ENCODE measurements at regions not wholly inside any gene's neighbourhood (a gene's known extent, or its start where the extent isn't known, plus 50 kb on each side); places are given as distances from the start of the nearest gene placed in this dataset.

DNA sequence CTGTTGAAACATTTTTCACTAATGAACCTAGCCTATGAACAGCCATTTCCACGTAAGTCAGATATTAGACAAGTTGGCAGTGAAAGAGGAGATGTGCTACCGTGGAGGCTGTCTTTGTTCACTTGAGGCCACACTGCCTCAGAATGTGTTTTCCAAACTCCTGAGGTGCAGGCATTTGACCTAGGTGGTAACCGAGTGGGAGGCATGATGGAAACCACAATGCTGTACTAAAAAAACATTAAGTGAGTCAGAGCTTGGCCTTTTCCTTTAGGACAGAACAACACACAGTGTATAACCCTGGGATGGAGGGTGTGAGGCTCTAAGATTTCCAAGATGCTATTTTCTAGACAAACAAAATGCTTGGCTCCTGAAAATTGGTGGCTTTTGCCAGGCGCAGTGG lies 406.3 kb downstream of the SOX2 start:
- H3K27ac ChIP-seq (ENCODE audit: low read depth, low read length, severe bottlenecking), result no peak overlapping the region
- H3K4me3 ChIP-seq (ENCODE audit: extremely low read depth, insufficient read depth, low read length, poor library complexity, severe bottlenecking), result no peak overlapping the region
- no peaks in the 10 kb centered on the region for H3K4me1 ChIP-seq (ENCODE audit: control insufficient read depth, insufficient read depth, low read length, poor library complexity, severe bottlenecking)
- H3K9me3 ChIP-seq (ENCODE audit: control insufficient read depth, low read length), result no peaks in the 10 kb centered on the region
- WGBS, 2 experiments (ENCODE audit: insufficient coverage in 2 of 2), result 73 to 74% methylated on average over 3 of the region's 4 CpGs
- no peaks in the 10 kb centered on the region for H3K36me3 ChIP-seq (ENCODE audit: control insufficient read depth, insufficient read depth, low read length)

DNA sequence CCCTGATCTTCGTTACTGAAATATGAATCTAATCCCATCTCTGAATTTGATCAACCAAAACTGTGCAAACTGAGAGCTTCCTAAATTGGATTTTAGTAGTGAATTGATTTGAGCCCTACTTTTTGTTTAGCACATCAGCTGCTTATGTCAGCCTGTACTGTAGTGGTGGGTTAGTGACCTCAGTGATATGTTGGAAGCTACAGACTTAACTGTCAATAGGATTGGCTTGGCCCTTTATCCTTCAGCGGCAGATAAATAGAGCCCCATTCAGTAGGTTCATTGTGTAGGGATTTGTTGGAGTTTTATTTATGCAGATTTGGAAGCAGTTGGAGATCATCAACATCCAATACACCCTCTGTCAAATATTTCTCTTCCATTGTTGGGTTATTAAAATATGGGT lies 409.7 kb downstream of the SOX2 start:
- Histone ChIP-seq H3K9me3 (ENCODE audit: control insufficient read depth, low read length) (no peaks in the 10 kb centered on the region), H3K4me3 (ENCODE audit: extremely low read depth, insufficient read depth, low read length, poor library complexity, severe bottlenecking) (no peak overlapping the region), H3K4me1 (ENCODE audit: control insufficient read depth, insufficient read depth, low read length, poor library complexity, severe bottlenecking) (no peaks in the 10 kb centered on the region), H3K36me3 (ENCODE audit: control insufficient read depth, insufficient read depth, low read length) (no peaks in the 10 kb centered on the region), H3K27ac (ENCODE audit: low read depth, low read length, severe bottlenecking) (no peak overlapping the region)
- no CpG with 5 or more reads among the region's 2 CpGs for WGBS, 2 experiments (ENCODE audit: insufficient coverage in 2 of 2)

DNA sequence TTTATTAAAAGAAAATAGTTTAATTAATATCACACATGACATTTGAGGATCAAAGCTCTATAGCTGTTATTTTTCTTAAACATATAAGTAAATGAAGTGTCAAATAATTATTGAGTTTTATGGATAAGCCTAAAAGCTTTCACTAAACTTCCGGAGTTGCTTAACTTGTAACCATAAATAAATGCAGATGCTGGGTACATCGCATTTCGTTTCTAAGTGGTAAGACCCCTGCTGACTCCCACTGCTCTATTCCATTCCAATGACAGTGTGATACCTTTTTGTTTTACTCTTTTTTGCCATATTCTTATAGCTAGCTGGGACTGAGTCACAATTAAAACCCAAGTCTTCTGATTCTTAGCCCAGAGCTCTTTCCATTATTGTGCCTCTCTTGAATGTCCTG lies 411.1 kb downstream of the SOX2 start:
- H3K4me3 ChIP-seq (ENCODE audit: extremely low read depth, insufficient read depth, low read length, poor library complexity, severe bottlenecking), result no peak overlapping the region
- H3K9me3 ChIP-seq (ENCODE audit: control insufficient read depth, low read length), result no peaks in the 10 kb centered on the region
- 19 to 33% methylated on average over 2 of the region's 3 CpGs for WGBS, 2 experiments (ENCODE audit: insufficient coverage in 2 of 2)
- H3K36me3 ChIP-seq (ENCODE audit: control insufficient read depth, insufficient read depth, low read length), result no peaks in the 10 kb centered on the region
- no peaks in the 10 kb centered on the region for H3K4me1 ChIP-seq (ENCODE audit: control insufficient read depth, insufficient read depth, low read length, poor library complexity, severe bottlenecking)
- H3K27ac ChIP-seq (ENCODE audit: low read depth, low read length, severe bottlenecking), result no peak overlapping the region

DNA sequence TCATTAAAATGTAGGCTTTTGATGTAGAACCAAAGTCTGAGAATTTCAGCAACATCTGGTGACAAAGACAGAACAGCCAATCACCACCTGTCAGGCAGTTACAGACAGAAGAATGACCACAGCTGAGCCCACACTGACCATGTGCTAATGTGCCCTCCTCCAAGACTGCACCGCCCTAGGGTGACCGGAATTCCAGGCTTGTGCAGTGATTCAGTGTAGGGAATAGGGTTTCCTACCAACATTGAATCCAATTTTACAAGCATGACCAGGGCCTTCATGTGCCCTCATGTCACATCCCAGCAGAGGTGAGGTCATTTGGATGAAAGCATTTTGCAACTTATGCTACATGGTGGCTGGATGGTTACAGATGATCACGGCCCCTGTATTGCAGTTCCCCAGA lies 412.5 kb downstream of the SOX2 start:
- 100% methylated on average over 1 of the region's 3 CpGs for WGBS, 2 experiments (ENCODE audit: insufficient coverage in 2 of 2)
- H3K4me3 ChIP-seq (ENCODE audit: extremely low read depth, insufficient read depth, low read length, poor library complexity, severe bottlenecking), result no peak overlapping the region
- no peaks in the 10 kb centered on the region for H3K4me1 ChIP-seq (ENCODE audit: control insufficient read depth, insufficient read depth, low read length, poor library complexity, severe bottlenecking)

DNA sequence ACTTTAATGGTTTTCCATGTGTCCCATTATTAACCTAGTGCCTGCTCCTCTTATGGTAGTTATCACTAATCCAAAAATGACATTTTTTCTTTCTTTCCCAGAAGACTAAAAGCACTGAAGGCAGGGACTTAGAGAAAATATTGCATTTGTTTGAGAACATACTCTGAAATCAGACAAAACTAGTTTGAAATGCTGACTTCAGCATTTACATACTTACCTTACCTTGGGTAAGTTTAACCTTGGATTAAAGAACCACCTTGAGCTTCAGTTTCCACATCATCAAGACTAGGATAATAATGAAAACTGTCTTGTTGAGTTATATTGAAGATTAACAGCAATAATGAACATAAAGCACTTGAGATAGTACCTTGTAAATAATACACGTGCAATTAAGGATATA lies 413.0 kb downstream of the SOX2 start:
- H3K36me3 ChIP-seq (ENCODE audit: control insufficient read depth, insufficient read depth, low read length), result no peaks in the 10 kb centered on the region
- WGBS, 2 experiments (ENCODE audit: insufficient coverage in 2 of 2), result no CpG with 5 or more reads among the region's 1 CpG
- no peaks in the 10 kb centered on the region for H3K9me3 ChIP-seq (ENCODE audit: control insufficient read depth, low read length)
- no peaks in the 10 kb centered on the region for H3K4me1 ChIP-seq (ENCODE audit: control insufficient read depth, insufficient read depth, low read length, poor library complexity, severe bottlenecking)
- no peak overlapping the region for H3K4me3 ChIP-seq (ENCODE audit: extremely low read depth, insufficient read depth, low read length, poor library complexity, severe bottlenecking)
- H3K27ac ChIP-seq (ENCODE audit: low read depth, low read length, severe bottlenecking), result no peak overlapping the region

More for the DNA sequence above, 412.5 kb downstream of the SOX2 start:
- Histone ChIP-seq H3K27ac (ENCODE audit: low read depth, low read length, severe bottlenecking) (no peak overlapping the region), H3K36me3 (ENCODE audit: control insufficient read depth, insufficient read depth, low read length) (no peaks in the 10 kb centered on the region), H3K9me3 (ENCODE audit: control insufficient read depth, low read length) (no peaks in the 10 kb centered on the region)

DNA sequence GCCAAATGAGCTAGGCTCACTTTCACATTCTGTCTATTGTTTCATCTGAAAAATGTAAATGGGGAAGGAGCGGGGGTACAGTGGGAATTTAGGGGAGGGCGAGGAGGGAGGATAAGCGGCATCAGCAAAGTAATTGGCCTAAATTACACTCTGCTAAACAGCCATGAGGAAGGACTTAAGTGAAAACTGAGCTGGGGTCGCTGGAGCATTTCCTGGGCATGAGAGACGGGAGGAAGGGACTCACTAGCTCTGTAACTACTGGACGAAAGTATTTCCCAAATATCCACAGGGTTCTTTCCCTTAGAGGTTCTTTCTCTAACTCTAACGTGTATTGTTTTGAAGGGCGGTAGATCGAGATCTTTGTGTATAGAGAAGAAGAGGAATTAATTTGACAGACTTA lies 418.0 kb downstream of the SOX2 start:
- H3K9me3 ChIP-seq (ENCODE audit: control insufficient read depth, low read length), result no peaks in the 10 kb centered on the region
- H3K4me1 ChIP-seq (ENCODE audit: control insufficient read depth, insufficient read depth, low read length, poor library complexity, severe bottlenecking), result no peaks in the 10 kb centered on the region
- no peak overlapping the region for H3K27ac ChIP-seq (ENCODE audit: low read depth, low read length, severe bottlenecking)
- no peaks in the 10 kb centered on the region for H3K36me3 ChIP-seq (ENCODE audit: control insufficient read depth, insufficient read depth, low read length)
- no peak overlapping the region for H3K4me3 ChIP-seq (ENCODE audit: extremely low read depth, insufficient read depth, low read length, poor library complexity, severe bottlenecking)
- WGBS, 2 experiments (ENCODE audit: insufficient coverage in 2 of 2), result no CpG with 5 or more reads among the region's 9 CpGs

DNA sequence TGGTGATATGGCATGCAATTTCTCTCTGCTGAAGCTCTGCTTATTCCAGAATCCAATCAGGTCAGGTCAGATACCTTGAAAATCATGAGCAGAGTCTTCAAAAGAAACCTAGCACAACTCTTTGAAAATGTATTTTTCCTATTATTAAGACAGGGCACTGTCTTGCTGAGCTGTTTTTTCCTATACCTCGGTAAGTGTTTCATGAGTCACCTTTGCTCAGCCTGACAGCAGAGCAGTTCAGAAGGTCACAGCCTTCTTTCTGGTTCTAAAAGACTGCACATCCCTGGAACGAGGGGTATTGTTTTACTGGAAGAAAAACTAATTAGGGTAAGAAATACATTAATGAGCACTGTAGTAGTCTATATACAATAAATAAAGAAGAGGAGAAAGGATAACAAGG lies 422.0 kb downstream of the SOX2 start:
- Histone ChIP-seq H3K36me3 (ENCODE audit: control insufficient read depth, insufficient read depth, low read length) (no peaks in the 10 kb centered on the region), H3K27ac (ENCODE audit: low read depth, low read length, severe bottlenecking) (no peak overlapping the region), H3K9me3 (ENCODE audit: control insufficient read depth, low read length) (no peaks in the 10 kb centered on the region), H3K4me3 (ENCODE audit: extremely low read depth, insufficient read depth, low read length, poor library complexity, severe bottlenecking) (no peak overlapping the region), H3K4me1 (ENCODE audit: control insufficient read depth, insufficient read depth, low read length, poor library complexity, severe bottlenecking) (no peaks in the 10 kb centered on the region)
- 63 to 100% methylated on average over 1 of the region's 2 CpGs for WGBS, 2 experiments (ENCODE audit: insufficient coverage in 2 of 2)

DNA sequence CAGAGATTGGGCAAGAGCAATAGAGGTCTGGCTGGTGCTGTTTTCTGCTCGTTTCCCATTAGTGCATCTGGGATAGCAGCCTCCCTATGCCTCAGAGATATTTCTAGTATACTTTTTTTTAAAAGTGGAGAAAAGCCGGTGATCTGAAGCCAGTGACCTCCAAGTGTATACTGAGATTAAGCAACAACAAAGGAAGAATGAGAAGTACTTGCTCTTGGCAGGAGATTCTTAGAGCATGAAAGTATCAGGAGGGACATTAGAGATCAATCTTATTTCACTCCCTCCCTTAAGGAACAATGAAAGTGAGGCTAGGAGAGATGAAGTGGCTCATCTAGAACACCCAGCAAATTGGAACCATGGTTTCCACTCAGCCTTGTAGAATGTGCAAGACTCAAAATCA lies 423.3 kb downstream of the SOX2 start:
- no peaks in the 10 kb centered on the region for H3K36me3 ChIP-seq (ENCODE audit: control insufficient read depth, insufficient read depth, low read length)
- H3K9me3 ChIP-seq (ENCODE audit: control insufficient read depth, low read length), result no peaks in the 10 kb centered on the region
- WGBS, 2 experiments (ENCODE audit: insufficient coverage in 2 of 2), result no CpG with 5 or more reads among the region's 2 CpGs
- no peaks in the 10 kb centered on the region for H3K4me1 ChIP-seq (ENCODE audit: control insufficient read depth, insufficient read depth, low read length, poor library complexity, severe bottlenecking)
- H3K27ac ChIP-seq (ENCODE audit: low read depth, low read length, severe bottlenecking), result no peak overlapping the region
- H3K4me3 ChIP-seq (ENCODE audit: extremely low read depth, insufficient read depth, low read length, poor library complexity, severe bottlenecking), result no peak overlapping the region

DNA sequence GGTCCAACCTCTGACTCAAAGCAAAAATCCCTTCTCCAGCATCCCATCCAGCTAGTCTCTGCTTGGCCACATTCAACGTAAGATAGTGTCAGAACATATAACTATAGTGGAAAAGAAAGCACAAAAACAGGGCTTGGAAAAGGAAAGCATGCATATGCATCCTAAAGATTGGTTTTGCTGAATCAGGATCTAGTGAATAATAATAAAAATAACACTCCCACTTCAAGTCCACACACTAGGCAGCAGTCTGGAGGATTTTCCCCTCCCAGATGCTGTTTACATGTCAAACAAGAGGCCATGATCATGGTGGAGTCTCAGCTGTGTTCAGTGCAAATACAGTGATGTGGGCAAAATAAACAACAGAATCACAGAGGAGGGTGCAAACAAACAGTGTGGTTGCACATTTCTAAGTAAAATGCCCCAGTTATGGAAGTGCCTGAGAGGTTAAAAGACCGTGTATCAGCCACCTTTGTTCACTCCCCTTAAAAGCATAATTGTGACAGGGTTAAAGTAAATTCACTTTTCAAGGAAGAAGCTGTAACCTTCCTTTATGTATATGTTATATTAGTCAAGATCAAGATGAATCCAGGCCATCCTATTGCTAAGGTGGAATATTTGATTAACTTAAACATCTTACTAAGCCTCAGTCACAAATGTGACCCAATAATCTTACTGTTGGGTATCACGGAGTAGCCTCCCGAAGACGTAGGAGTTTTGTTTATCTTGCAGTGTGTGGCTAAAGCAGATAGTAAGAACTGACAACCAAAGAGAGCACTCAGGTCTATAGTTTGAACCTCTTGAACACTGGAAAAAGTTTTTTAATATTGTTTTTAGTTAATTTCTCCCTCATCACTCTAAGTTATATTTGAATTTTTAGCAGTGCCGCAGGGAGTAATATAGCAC lies 424.5 kb downstream of the SOX2 start:
- no peak overlapping the region for H3K4me3 ChIP-seq (ENCODE audit: extremely low read depth, insufficient read depth, low read length, poor library complexity, severe bottlenecking)
- no peaks in the 10 kb centered on the region for H3K9me3 ChIP-seq (ENCODE audit: control insufficient read depth, low read length)
- no peaks in the 10 kb centered on the region for H3K4me1 ChIP-seq (ENCODE audit: control insufficient read depth, insufficient read depth, low read length, poor library complexity, severe bottlenecking)
- H3K27ac ChIP-seq (ENCODE audit: low read depth, low read length, severe bottlenecking), result no peak overlapping the region
- WGBS, 2 experiments (ENCODE audit: insufficient coverage in 2 of 2), result 85% methylated on average over 4 of the region's 6 CpGs; no CpG with 5 or more reads in 1 of the 2 experiments
- H3K36me3 ChIP-seq (ENCODE audit: control insufficient read depth, insufficient read depth, low read length), result no peaks in the 10 kb centered on the region

DNA sequence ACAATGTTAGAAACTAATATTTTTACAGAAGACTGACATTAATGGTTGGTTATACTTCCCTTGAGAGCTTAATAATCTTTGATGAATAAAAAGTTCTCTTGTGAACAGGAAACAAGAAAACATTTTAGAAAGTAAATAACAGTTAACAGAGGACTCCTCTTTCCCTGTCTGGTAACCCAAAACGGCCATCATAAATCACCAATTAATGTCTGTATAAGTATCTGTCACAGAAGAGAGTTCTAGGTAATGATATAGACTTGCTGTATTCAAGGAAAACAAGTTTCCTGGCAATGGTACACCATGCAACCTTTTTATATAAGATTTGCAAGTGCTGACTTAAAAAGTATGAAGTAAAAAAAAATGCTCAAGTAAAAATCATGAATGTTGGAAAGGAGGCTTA lies 426.7 kb downstream of the SOX2 start:
- Histone ChIP-seq H3K27ac (ENCODE audit: low read depth, low read length, severe bottlenecking) (no peak overlapping the region), H3K4me1 (ENCODE audit: control insufficient read depth, insufficient read depth, low read length, poor library complexity, severe bottlenecking) (no peaks in the 10 kb centered on the region), H3K36me3 (ENCODE audit: control insufficient read depth, insufficient read depth, low read length) (no peaks in the 10 kb centered on the region), H3K9me3 (ENCODE audit: control insufficient read depth, low read length) (no peaks in the 10 kb centered on the region), H3K4me3 (ENCODE audit: extremely low read depth, insufficient read depth, low read length, poor library complexity, severe bottlenecking) (no peak overlapping the region)
- no CpG with 5 or more reads among the region's 1 CpG for WGBS, 2 experiments (ENCODE audit: insufficient coverage in 2 of 2)

DNA sequence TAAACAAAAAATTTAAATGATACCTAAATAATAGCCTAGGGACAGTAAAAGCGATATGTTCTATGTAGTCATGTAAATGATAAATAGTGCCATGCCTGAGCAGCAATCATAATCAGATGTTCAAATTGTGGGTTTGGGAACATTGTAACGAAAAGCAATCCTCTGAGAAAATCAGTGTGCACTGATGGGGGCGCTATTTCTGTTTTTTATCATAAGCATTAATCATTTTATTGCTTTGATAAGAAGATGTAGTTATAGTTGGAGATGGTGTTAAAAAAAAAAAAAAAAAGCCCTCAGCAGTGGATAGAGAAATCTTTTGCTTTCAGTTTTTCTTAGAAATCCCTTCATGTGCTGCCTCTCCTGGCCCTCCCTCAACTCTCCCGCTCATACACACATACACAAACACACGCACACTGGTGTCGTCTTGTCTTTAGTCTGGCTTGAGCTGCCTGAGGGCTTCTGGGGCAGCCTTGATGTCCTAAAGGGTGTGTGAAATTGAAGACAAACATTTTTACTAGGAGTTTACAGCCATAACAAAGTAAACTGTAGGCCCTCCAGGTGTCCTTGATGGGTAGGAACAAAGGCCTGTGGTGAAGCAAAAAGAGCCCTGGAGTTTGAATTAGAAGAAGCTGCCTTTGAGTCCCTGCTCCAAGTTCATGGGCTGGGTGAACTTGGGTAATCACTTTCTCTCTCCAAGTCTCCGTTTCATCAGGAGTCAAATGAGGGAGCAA lies 428.1 kb downstream of the SOX2 start:
- no peak overlapping the region for H3K27ac ChIP-seq (ENCODE audit: low read depth, low read length, severe bottlenecking)
- WGBS, 2 experiments (ENCODE audit: insufficient coverage in 2 of 2), result 14 to 40% methylated on average over 1 to 2 of the region's 7 CpGs
- H3K36me3 ChIP-seq (ENCODE audit: control insufficient read depth, insufficient read depth, low read length), result no peaks in the 10 kb centered on the region
- no peaks in the 10 kb centered on the region for H3K4me1 ChIP-seq (ENCODE audit: control insufficient read depth, insufficient read depth, low read length, poor library complexity, severe bottlenecking)
- no peaks in the 10 kb centered on the region for H3K9me3 ChIP-seq (ENCODE audit: control insufficient read depth, low read length)
- no peak overlapping the region for H3K4me3 ChIP-seq (ENCODE audit: extremely low read depth, insufficient read depth, low read length, poor library complexity, severe bottlenecking)

All from mesodermal cell (in vitro differentiated cells).